ENCODE measurements at regions not wholly inside any gene's neighbourhood (a gene's known extent, or its start where the extent isn't known, plus 50 kb on each side); places are given as distances from the start of the nearest gene placed in this dataset.

DNA sequence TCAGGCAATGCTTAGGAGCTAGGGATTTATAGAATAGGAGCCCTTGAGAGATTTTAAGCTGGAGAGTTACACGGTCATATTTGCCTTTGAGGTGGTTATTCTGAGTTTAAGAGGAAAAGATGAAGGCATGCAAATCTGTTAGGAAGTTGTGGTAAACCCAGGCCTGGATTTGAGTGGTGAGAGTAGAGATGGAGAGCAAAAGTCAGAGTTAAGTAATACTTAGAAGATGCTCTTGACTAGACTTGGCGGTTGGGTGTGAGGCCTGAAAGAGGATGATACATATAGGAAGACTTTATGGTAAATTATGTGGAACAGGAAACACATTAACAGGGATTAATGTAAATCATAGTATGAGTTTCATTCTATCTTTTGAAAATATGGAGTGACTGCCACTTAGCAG lies 136.0 kb upstream of the ARX start:
- Mint-ChIP-seq H3K27ac (ENCODE audit: unreplicated experiment) (no peak overlapping the region), H3K4me3 (ENCODE audit: unreplicated experiment) (no peak overlapping the region), H3K27me3 (ENCODE audit: unreplicated experiment) (no peaks in the 10 kb centered on the region), H3K36me3 (ENCODE audit: low read depth, unreplicated experiment) (no peaks in the 10 kb centered on the region), H3K9me3 (ENCODE audit: unreplicated experiment) (no peaks in the 10 kb centered on the region), H3K4me1 (ENCODE audit: unreplicated experiment) (no peaks in the 10 kb centered on the region)
- no peak for DNase-seq (ENCODE audit: low spot score)
- TF ChIP-seq, protein P1, sequence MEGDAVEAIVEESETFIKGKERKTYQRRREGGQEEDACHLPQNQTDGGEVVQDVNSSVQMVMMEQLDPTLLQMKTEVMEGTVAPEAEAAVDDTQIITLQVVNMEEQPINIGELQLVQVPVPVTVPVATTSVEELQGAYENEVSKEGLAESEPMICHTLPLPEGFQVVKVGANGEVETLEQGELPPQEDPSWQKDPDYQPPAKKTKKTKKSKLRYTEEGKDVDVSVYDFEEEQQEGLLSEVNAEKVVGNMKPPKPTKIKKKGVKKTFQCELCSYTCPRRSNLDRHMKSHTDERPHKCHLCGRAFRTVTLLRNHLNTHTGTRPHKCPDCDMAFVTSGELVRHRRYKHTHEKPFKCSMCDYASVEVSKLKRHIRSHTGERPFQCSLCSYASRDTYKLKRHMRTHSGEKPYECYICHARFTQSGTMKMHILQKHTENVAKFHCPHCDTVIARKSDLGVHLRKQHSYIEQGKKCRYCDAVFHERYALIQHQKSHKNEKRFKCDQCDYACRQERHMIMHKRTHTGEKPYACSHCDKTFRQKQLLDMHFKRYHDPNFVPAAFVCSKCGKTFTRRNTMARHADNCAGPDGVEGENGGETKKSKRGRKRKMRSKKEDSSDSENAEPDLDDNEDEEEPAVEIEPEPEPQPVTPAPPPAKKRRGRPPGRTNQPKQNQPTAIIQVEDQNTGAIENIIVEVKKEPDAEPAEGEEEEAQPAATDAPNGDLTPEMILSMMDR (IDR thresholded peaks at IDR 0.05; ENCODE audit: unreplicated experiment) = no peak

DNA sequence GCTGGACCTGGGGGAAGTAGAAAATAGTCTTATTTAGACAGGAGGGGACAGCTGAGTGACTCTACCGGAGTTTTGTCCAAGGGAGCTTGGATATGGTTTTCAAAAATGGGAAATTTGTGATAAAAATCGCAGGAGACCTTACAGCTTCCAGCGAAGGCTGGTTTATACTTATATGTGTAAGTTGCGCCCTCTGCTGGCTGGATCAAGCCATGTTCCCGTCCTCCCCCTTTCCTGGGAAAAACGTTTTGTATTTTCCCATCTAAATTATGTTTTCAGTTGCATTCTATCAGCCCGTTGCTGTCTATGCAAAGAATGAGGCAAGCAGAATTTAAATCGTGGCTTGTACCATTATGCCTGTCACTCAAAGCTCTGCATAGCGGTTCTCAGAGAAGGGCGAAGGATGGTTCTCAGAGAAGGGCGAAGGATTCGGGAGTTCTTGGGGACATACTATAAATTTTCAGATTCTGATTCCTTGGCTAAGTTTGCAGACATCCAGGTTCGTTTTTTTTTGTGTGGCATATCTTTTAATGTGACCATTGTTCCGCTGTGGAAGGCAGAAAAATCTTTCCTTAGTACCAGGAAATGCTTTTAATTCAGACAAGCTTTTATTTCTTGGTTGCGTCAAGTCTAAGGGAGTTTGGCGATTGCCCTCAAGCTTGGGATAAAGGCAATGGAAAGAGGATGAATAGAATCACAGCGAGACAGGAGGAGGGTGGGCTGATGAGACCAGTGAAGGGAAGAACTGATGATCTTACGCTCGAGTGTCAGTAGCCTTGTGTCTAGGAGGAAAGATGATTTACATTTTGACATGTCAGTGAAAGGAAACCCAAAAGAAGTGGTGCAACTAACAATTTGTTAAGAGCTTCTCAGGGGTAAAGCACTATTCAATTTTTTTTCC lies 128.5 kb upstream of the ARX start:
- Mint-ChIP-seq H3K9me3 (ENCODE audit: unreplicated experiment) (no peaks in the 10 kb centered on the region), H3K27ac (ENCODE audit: unreplicated experiment) (no peak overlapping the region), H3K4me1 (ENCODE audit: unreplicated experiment) (no peaks in the 10 kb centered on the region), H3K4me3 (ENCODE audit: unreplicated experiment) (no peak overlapping the region), H3K36me3 (ENCODE audit: low read depth, unreplicated experiment) (no peaks in the 10 kb centered on the region), H3K27me3 (ENCODE audit: unreplicated experiment) (no peaks in the 10 kb centered on the region)
- TF ChIP-seq, protein P1 (IDR thresholded peaks at IDR 0.05; ENCODE audit: unreplicated experiment) = peak; percentile 69
- DNase-seq (ENCODE audit: low spot score) = peak; percentile 43

DNA sequence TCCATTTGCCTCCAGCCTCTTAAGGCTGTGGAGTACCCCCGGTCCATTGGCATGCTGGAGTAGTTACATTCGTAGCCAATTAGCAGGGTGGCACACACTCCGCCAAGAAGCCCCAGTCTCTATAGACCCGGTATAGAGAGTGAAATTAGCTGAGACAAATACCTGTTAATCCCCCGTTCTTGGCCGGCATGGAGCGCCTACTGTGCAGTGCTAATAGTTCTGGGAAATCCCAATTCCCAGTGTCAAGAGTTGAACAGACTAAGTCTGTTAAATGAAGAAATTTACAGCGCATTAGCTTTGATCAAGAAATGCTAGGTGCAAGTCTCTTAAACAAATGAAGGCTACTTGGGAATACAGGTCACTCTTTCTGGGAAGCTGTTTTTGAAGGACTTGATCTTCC lies 127.8 kb upstream of the ARX start:
- Mint-ChIP-seq H3K27ac (ENCODE audit: unreplicated experiment) (no peak overlapping the region), H3K4me1 (ENCODE audit: unreplicated experiment) (no peaks in the 10 kb centered on the region), H3K36me3 (ENCODE audit: low read depth, unreplicated experiment) (no peaks in the 10 kb centered on the region), H3K4me3 (ENCODE audit: unreplicated experiment) (no peak overlapping the region), H3K27me3 (ENCODE audit: unreplicated experiment) (no peaks in the 10 kb centered on the region), H3K9me3 (ENCODE audit: unreplicated experiment) (no peaks in the 10 kb centered on the region)
- DNase-seq (ENCODE audit: low spot score) = no peak
- TF ChIP-seq, protein P1 (IDR thresholded peaks at IDR 0.05; ENCODE audit: unreplicated experiment) = no peak

DNA sequence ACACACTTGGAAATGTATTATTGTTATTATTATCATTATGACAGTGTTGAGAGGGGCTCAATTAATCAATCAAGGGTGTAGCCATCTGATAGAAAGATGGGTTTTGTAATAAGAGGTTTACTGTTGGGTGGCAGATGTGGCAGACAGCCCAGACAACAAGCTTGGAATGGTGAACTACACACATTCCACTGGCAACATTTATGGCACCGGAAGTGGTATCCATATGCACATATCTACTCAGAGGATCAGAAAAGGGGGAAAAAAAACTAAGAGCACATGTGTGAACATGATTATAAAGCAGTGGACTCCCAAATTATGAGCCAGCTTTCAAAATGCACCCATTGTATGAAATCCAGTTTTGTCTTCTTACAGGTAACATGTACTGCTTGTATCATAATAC lies 125.9 kb upstream of the ARX start:
- DNase-seq (ENCODE audit: low spot score) = no peak
- no peaks in the 10 kb centered on the region for H3K4me1 Mint-ChIP-seq (ENCODE audit: unreplicated experiment)
- H3K27me3 Mint-ChIP-seq (ENCODE audit: unreplicated experiment) = no peaks in the 10 kb centered on the region
- no peaks in the 10 kb centered on the region for H3K36me3 Mint-ChIP-seq (ENCODE audit: low read depth, unreplicated experiment)
- H3K9me3 Mint-ChIP-seq (ENCODE audit: unreplicated experiment) = no peaks in the 10 kb centered on the region
- TF ChIP-seq, protein P1 (IDR thresholded peaks at IDR 0.05; ENCODE audit: unreplicated experiment) = no peak
- H3K27ac Mint-ChIP-seq (ENCODE audit: unreplicated experiment) = no peak overlapping the region
- H3K4me3 Mint-ChIP-seq (ENCODE audit: unreplicated experiment) = no peak overlapping the region

DNA sequence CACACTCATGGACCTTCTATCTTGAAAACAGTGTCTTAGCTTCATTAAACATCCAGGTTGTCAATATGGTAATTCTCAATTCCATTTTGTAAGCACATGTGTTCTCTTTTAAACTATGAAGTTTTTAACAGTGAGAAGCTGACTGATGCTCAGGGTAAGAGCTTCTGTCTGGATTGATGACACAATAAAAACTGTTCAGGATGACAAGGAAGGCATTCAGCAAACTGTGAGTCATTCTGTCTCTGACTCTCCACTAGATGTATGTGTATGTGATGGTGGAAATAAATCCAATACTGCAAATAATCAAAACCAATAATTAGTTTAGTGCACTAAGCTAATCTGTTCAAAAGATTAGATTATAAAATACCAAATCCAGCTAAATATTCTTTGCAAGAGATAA lies 115.3 kb upstream of the ARX start:
- H3K27ac Mint-ChIP-seq (ENCODE audit: unreplicated experiment) = no peak overlapping the region

More for the DNA sequence above, 115.3 kb upstream of the ARX start:
- Mint-ChIP-seq H3K4me1 (ENCODE audit: unreplicated experiment) (no peaks in the 10 kb centered on the region), H3K9me3 (ENCODE audit: unreplicated experiment) (no peaks in the 10 kb centered on the region), H3K27me3 (ENCODE audit: unreplicated experiment) (peaks cover 1% of the 10 kb centered on the region), H3K36me3 (ENCODE audit: low read depth, unreplicated experiment) (no peaks in the 10 kb centered on the region), H3K4me3 (ENCODE audit: unreplicated experiment) (no peak overlapping the region)
- TF ChIP-seq, protein P1 (IDR thresholded peaks at IDR 0.05; ENCODE audit: unreplicated experiment) = no peak
- no peak for DNase-seq (ENCODE audit: low spot score)

Data from endothelial cell (in vitro differentiated cells).